Right lobe of liver (tissue), 6 donors: ENCODE measurements at regions not wholly inside any gene's neighbourhood (a gene's known extent, or its start where the extent isn't known, plus 50 kb on each side); places are given as distances from the start of the nearest gene placed in this dataset.

Experiments
- ATAC-seq, 4 donors: fragments of 200-7000 bp; cut with Tn5 transposase; one replicate each; pipeline ENCODE4 v1.9.1; 2020; ENCODE audit warnings: mild to moderate bottlenecking in 4 of 4, moderate library complexity in 4 of 4
- DNase-seq, 3 donors: peaks; one replicate each; pipeline ENCODE4 v3.0.0-alpha.2; 2020
- H3K27ac ChIP-seq, 3 donors: fragments of 200-600 bp; one replicate each; pipeline ENCODE4 v1.8.0; 2022
- H3K27me3 ChIP-seq, 2 donors: fragments of 200-600 bp; one replicate each; pipeline ENCODE4 v1.8.0; 2022
- H3K36me3 ChIP-seq, 4 donors: fragments of 200-600 bp; sonication (generic) in 1 of 4; one replicate each; pipeline versions ENCODE4 v1.5.1 to v1.8.0; 2017 to 2022; ENCODE audit warnings: control low read depth in 1 of 4
- H3K4me1 ChIP-seq, 4 donors: fragments of 200-600 bp; sonication (generic) in 1 of 4; one replicate each; pipeline versions ENCODE4 v1.5.1 to v1.8.0; 2017 to 2022; ENCODE audit warnings: control low read depth in 1 of 4
- H3K4me3 ChIP-seq, 3 donors: fragments of 200-600 bp; one replicate each; pipeline ENCODE4 v1.8.0; 2022
- H3K9me3 ChIP-seq, 4 donors: fragments of 200-600 bp; sonication (generic) in 1 of 4; one replicate each; pipeline versions ENCODE4 v1.5.1 to v1.8.0; 2017 to 2022; ENCODE audit warnings: control low read depth in 1 of 4
- CTCF ChIP-seq, 4 donors: fragments of 200-600 bp in 3 of 4; fragments of 450-650 bp in 1 of 4; IDR thresholded peaks; one replicate each; pipeline versions ENCODE4 v1.5.1 to v1.8.0; 2016 to 2022; ENCODE audit warnings: antibody characterized with exemption in 4 of 4, mild to moderate bottlenecking in 2 of 4
- POLR2A ChIP-seq: fragments of 450-650 bp; IDR thresholded peaks from one replicate; pipeline ENCODE4 v1.6.1; 2017; ENCODE audit warnings: antibody characterized with exemption, mild to moderate bottlenecking
- WGBS: methylation state at CpG from one replicate; pipeline ENCODE4 v1.1.6; 2018; ENCODE audit warnings: low coverage, low lambda C conversion rate; ENCODE audit not compliant: insufficient coverage; ENCODE audit errors: missing lambda C conversion rate; 5-methylcytosine and 5-hydroxymethylcytosine counted together
- intact Hi-C, 2 donors: fragments of 100-400 bp; cut with DNase I; formaldehyde crosslinking; loops; one replicate each; pipeline versions ENCODE4 v1.11.2 to v1.14.1; 2022
- donor health status: DM: no; HTN: yes; CAD: no.
- donor health status: DM: no; HTN: no; CAD: no.
- donor health status: DM: no; HTN: no; CAD: no.
- donor health status: DM: no; HTN: yes; CAD: no.
- donor health status: DM: no; HTN: yes; CAD: no.

- intact Hi-C loops: no loop called here
- no peak for TF ChIP-seq CTCF (IDR thresholded peaks at IDR 0.05)
- TF ChIP-seq POLR2A: no peak
- no peaks in the 10 kb centered on the region for H3K27me3 ChIP-seq
- ATAC-seq (no peak), DNase-seq (no peak)
- H3K4me1 ChIP-seq: peaks cover 0 to 6% (median 0%) of the 10 kb centered on the region in 4 donors
- WGBS: 44% methylated on average over 6 of the region's 6 CpGs
- H3K36me3 ChIP-seq: no peaks in the 10 kb centered on the region
- H3K27ac ChIP-seq: no peak overlapping the region
- no peaks in the 10 kb centered on the region for H3K9me3 ChIP-seq
- no peak overlapping the region for H3K4me3 ChIP-seq
Observed at GRCh38 chr17:55829995-55830612, 79.3 kb downstream of the PCTP start.

GRCh38 chr17:55830699-55831471, 80.0 kb downstream of the PCTP start:
- no peak for ATAC-seq
- WGBS: 76% methylated on average over 6 of the region's 10 CpGs
- Histone ChIP-seq H3K27me3 (no peaks in the 10 kb centered on the region), H3K36me3 (no peaks in the 10 kb centered on the region), H3K4me1 (peaks cover 0 to 6% (median 0%) of the 10 kb centered on the region in 4 donors), H3K27ac (no peak overlapping the region), H3K9me3 (no peaks in the 10 kb centered on the region), H3K4me3 (no peak overlapping the region)
- intact Hi-C loops: no loop called here
- no peak for TF ChIP-seq POLR2A
- no peak for TF ChIP-seq CTCF (IDR thresholded peaks at IDR 0.05)
- no peak for DNase-seq

GRCh38 chr17:55833306-55833705, 82.5 kb downstream of the PCTP start:
- Histone ChIP-seq H3K9me3 (no peaks in the 10 kb centered on the region), H3K36me3 (no peaks in the 10 kb centered on the region), H3K27ac (no peak overlapping the region), H3K27me3 (no peaks in the 10 kb centered on the region), H3K4me1 (peaks cover 0 to 6% (median 0%) of the 10 kb centered on the region in 4 donors), H3K4me3 (no peak overlapping the region)
- 93% methylated on average over 1 of the region's 1 CpG for WGBS
- no peak for ATAC-seq
- no peak for DNase-seq
- intact Hi-C loops: no loop called here
- TF ChIP-seq POLR2A (no peak), CTCF (IDR thresholded peaks at IDR 0.05) (no peak)

- 68% methylated on average over 5 of the region's 5 CpGs for WGBS
- intact Hi-C loops: no loop called here
Observed at GRCh38 chr17:55842405-55843158, 91.7 kb downstream of the PCTP start.

More at GRCh38 chr17:55842405-55843158, 91.7 kb downstream of the PCTP start:
- TF ChIP-seq POLR2A (no peak), CTCF (IDR thresholded peaks at IDR 0.05) (no peak)
- H3K4me1 ChIP-seq: no peaks in the 10 kb centered on the region
- no peak overlapping the region for H3K27ac ChIP-seq
- H3K4me3 ChIP-seq: no peak overlapping the region
- ATAC-seq (no peak), DNase-seq (no peak)
- no peaks in the 10 kb centered on the region for H3K9me3 ChIP-seq
- H3K36me3 ChIP-seq: no peaks in the 10 kb centered on the region
- no peaks in the 10 kb centered on the region for H3K27me3 ChIP-seq
